ENCODE measurements at regions not wholly inside any gene's neighbourhood (a gene's known extent, or its start where the extent isn't known, plus 50 kb on each side); places are given as distances from the start of the nearest gene placed in this dataset.
"Not testable (repeated sequence)": the region's sequence is repeated elsewhere in the genome, so short reads cannot be mapped to it uniquely, and the experiment has no call there.

DNA sequence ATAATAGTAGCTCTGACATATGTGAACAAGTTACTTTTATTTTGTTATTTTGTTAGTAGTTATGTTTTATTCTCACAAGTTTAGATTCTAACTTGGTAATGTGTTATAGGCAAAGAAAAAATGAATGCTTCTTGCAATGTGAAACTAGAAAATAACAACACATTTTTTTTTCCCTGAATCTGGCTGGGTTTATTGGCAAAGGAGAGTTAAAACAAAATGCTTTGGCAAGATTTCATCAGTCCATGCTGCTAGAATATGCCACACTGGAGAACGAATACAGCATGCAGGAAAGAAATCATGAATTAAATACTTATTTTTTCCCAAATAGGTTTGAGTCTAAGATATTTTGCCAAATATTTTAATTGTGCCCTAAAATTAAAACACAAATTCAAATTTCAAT lies 1048.1 kb upstream of the ACO1 start:
- DNase-seq (ENCODE audit: extremely low spot score, insufficient read length, low read depth) (no peak), FAIRE-seq (no peak)

DNA sequence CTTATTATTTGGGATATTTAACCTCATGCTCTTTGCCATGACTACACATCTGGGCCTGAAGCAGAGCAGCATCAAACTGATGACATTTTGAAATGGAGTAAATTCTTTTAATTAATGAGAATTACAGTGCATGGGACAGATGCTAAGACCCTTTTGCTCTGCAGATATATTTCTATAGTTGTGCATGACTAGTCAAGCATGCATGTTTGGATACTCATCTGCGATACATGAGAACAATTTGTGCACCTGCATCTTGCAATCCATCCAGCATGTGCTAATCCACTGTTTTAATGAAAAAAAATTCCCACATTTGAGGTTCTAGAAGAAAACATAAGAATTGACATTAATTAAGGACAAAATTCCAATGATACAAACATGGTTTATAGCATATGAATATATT lies 1047.6 kb upstream of the ACO1 start:
- FAIRE-seq (no peak), DNase-seq (ENCODE audit: extremely low spot score, insufficient read length, low read depth) (no peak)

- DNase-seq (ENCODE audit: extremely low spot score, insufficient read length, low read depth): peak; percentile 14
- FAIRE-seq: peak; percentile 91
Measured at GRCh38 chr9:31347082-31347617, 1037.3 kb upstream of the ACO1 start.

DNA sequence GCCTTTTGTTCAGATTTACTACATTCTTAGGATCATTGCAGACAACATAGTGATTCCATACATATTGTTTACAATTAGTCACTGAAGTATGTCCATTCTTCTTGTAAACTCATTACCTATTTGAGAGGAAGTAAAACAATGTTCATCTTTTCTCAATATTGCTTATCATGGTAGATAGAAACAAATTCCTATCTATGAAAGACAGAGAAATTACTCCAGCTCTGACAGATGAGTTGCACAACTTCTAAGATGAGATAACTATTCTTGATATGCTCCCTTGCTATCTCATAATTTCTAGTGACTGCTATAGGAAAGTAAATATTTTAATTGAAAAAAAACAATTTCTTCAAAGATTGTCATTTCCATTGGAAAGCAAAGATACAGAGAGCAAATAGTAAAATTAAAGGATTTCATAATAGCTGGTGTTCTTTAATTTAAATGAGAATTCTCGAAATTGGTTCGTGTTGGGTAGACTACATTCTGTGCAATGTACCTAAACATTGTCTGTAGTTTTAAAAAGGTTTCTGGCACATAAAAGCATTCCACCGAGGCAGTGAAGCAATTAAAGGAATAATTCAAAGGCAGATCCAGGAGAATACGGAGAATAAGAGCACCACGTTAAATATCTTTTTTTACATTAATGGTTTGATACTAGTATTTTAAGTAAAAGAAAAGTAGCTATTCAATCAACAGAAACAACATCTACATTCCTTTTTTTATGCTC lies 1029.1 kb upstream of the ACO1 start:
- DNase-seq (ENCODE audit: extremely low spot score, insufficient read length, low read depth): no peak
- FAIRE-seq: no peak

DNA sequence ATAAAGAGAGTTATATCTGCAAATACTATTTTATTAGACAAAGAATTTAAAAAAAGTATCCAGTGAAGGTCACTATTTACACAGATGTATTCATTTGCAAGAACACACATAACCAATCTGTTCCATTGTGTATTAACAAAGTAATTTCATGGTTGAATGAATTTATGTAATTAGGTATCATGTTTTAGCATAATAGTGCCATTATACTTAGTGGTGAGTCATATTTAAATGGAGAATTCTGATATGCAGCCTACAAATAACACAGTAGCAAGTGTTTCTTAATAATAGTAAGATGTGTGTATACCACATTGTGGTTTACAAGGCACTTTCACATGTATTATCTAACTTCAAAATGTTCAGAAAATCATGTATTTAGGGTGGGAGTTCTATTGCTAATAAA lies 1028.5 kb upstream of the ACO1 start:
- FAIRE-seq (no peak), DNase-seq (ENCODE audit: extremely low spot score, insufficient read length, low read depth) (no peak)

- DNase-seq (ENCODE audit: extremely low spot score, insufficient read length, low read depth): no peak
- FAIRE-seq: no peak
Measured at GRCh38 chr9:31359071-31359470, 1025.4 kb upstream of the ACO1 start.

DNA sequence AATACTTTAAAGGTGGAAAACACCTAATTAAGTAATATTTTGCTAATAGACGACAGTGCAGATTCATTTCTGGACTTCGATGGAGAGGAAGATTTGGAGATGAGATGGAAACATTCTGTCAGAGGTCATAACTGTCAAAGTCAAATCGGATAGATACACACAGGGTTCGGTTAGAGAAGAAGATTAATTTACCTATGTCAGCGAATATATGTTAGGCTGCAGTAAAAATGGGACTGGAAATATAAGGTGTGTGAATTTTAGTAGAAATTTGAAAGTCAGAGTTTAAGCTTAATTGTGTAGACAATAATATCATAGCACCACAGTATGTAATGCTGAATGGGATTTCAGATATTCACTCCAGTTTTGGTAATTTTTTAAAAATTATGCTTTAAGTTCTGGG lies 1020.3 kb upstream of the ACO1 start:
- no peak for FAIRE-seq

GRCh38 chr9:31372799-31373587 lies 1011.5 kb upstream of the ACO1 start:
- DNase-seq (ENCODE audit: extremely low spot score, insufficient read length, low read depth): no peak
- peak; percentile 24 for FAIRE-seq

More for the DNA sequence above, 1020.3 kb upstream of the ACO1 start:
- DNase-seq (ENCODE audit: extremely low spot score, insufficient read length, low read depth): no peak

- no peak for FAIRE-seq
- no peak for DNase-seq (ENCODE audit: extremely low spot score, insufficient read length, low read depth)
Measured at GRCh38 chr9:31377358-31377757, 1007.1 kb upstream of the ACO1 start.

DNA sequence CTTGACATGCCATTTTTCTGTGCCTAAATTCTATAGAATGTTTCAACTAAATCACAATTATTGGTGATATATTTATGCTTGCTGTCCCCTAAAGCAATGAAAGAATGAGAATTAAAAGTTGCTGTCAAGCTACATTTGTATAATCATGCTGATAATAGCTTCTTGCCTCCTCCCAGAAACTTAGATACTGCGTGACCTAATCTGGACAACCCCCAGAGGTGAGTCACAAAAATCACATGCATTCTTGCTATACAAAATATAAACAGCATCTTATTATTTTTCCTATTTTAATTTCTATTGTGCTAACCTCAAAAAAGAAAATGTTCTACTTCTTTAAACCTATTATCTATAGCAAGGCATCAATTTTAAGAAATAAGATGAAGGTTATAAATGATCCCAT lies 995.8 kb upstream of the ACO1 start:
- FAIRE-seq: no peak
- DNase-seq (ENCODE audit: extremely low spot score, insufficient read length, low read depth): no peak

DNA sequence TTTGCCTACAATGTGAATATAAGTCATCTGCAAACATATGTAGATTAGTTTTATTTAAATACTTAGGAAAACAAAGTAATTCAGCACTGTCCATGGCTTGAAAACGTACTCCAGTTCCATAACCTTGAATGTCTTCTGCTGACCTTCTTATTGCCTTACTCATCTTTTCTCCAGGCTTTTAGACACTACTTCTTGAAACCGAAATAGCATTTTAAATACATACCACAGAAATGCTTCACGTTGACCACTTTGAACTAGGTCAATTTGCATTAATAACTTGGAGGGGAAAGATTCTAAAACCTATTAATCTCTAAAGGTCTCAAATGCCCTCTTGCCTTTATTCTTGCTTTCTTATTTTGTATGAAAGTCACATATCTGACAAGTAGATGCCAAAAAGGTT lies 995.4 kb upstream of the ACO1 start:
- no peak for DNase-seq (ENCODE audit: extremely low spot score, insufficient read length, low read depth)
- peak; percentile 51 for FAIRE-seq

DNA sequence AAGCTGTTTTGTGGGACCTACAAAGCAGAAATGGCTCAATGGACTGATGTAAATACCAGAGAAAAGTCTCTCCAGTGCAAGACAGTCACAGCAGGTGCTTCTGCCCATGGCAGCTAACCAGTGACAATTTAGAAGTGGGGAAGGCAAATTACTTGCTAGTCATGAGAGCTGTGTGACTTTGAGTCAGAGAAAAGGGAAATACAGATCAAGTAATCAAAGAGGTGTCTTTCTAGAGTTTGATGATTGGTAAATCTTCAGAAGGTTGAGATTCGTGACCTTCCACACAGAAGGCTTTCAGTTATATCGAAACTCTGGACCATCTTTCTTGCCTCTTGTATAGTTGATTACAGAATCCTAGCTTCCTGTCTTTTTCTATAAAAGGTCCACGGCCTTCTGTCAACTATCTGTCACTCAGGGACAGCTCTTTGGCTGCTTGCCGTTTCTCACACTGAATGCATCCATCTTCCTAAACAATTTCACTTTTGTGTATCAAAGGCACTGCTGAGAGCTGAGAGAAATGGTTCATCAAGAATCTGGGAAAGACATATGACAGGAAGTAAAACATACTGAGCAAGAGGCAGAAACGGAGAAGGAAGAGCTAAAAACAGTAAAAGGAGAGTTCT lies 993.9 kb upstream of the ACO1 start:
- DNase-seq (ENCODE audit: extremely low spot score, insufficient read length, low read depth) (no peak), FAIRE-seq (peak; percentile 80)

DNA sequence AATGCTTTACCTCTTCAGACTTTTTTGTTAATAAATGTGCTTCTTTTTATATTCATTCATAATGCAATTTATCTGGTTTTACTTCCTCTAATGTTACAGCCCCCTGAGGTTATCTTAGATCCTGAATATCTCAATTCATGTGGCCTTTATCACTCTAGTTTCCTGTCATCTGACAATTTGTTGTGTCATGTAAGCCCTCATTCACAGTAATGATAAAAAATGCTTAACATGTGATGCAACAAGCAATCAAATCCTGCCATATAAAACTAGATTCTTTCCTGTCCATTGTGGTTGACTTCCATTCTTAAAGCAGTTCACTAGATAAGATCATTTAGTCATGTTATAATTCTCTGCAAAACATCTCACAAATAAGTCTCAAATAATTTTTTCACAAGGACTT lies 991.2 kb upstream of the ACO1 start:
- FAIRE-seq: no peak
- DNase-seq (ENCODE audit: extremely low spot score, insufficient read length, low read depth): no peak

DNA sequence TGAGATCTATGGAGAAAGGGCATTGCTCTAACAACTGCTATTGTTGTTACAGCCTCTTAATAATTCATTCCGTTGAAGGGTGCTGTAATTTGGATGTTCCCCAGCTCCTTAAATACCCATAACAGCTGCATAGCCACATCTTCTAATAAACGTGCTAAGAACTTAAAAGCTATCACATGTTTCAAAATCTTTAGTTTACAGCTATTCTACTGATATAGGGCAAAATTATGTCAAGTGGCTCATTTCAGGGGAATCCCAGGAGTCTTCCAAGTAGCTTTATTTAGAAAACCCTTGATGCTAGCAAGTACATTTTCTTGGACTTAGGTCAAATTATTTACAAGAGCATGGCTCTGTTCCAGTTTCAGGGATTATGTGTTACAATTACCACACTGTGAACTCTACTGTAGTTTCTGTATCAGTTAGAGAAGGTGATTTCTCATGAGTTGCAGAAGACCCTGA lies 990.4 kb upstream of the ACO1 start:
- DNase-seq (ENCODE audit: extremely low spot score, insufficient read length, low read depth) (no peak), FAIRE-seq (peak; percentile 71)

DNA sequence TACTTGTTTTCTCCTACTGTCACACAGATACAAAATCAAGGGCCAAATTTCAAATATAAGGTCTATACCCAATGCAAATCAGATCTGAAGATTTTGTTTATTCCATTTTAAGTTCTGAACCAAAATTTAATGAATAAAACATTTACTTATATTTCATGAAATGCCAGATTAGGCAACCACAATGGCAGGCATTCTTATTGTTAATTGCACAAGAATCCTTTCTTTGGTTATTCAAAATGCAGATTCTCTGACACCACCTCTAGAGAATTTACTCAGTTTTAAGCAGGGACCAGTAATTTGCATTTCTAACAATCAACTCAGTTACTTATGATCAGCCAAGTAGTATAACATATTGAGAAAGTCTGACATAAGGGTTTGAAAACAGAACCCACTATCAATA lies 972.4 kb upstream of the ACO1 start:
- DNase-seq (ENCODE audit: extremely low spot score, insufficient read length, low read depth): no peak
- FAIRE-seq: no peak

DNA sequence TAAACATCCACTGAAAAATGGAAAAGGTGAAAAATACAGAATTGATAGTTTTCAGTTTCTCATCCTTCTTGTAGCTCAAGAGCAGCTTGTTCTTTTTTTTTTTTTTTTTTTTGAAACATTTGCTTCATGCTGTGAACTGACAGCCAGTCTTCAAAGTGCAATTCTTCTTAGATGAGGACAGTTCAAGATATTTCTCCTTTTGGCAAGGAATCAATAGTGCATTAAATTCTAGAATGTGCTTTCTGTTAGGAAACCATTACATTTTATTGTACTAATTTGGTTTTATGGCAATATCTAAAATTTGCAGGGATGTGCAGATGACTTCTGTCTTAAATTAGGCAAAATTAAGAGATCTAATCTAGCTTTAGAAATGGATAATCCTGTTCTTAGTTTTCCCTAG lies 969.3 kb upstream of the ACO1 start:
- FAIRE-seq (no peak), DNase-seq (ENCODE audit: extremely low spot score, insufficient read length, low read depth) (no peak)

DNA sequence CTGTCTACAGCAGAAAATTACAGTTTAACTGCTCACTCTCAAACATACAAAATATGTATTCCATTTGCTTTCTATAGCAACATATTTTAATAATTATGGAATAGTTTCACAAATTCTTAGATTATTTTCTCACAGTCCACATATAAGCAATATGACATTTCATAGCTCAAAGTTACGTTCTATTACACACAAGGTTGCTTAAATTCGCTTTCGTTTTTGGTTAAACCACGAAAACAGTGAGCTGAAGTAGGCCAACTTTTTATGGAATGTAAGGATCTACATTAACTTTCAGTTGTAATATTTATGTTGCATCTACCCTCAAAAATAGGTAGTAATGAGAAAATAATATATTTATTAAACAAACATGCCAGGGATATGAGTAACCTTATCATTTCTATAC lies 966.0 kb upstream of the ACO1 start:
- FAIRE-seq (no peak), DNase-seq (ENCODE audit: extremely low spot score, insufficient read length, low read depth) (no peak)

GRCh38 chr9:31443630-31444457 lies 940.6 kb upstream of the ACO1 start:
- peak; percentile 49 for FAIRE-seq
- not testable (repeated sequence) for DNase-seq (ENCODE audit: extremely low spot score, insufficient read length, low read depth)

DNA sequence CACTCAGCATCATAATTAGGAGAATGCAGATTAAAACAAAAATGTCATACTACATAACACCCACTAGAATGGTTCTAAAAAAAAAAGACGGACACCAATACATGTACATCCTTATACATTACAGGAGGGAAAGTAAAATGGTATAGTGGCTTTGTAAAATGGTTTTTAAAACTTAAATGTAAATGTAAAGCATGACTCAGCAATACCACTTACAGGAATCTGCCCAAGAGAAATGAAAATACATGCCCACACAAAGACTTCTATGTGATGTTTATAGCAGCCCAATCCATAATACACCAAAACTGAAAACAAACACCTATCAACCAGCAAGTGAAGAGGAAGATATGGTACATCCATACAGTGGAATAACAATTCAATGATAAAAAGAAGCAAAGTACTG lies 939.1 kb upstream of the ACO1 start:
- peak; percentile 24 for FAIRE-seq

DNA sequence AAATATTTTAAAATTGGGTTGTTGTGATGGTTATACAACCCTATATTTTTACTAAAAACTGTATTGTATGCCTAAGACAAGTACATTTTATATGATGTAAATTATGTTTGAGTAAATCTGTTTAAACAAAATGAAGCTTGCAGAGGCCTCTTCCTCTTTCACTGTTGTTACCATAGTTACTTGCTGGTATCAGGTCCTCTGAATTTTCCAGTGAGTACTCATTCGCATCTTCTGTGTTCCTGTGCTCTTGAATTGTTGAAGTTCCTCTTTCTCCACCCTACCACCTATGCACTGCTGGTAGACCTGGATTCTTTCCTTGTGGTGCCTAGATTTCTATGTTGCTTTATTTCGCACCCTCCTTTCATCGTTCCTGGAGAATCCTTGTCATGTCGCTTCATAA lies 938.5 kb upstream of the ACO1 start:
- FAIRE-seq (peak; percentile 9), DNase-seq (ENCODE audit: extremely low spot score, insufficient read length, low read depth) (no peak)

More for the DNA sequence above, 939.1 kb upstream of the ACO1 start:
- no peak for DNase-seq (ENCODE audit: extremely low spot score, insufficient read length, low read depth)

Data from GM18507 (cell line).